Suprapubic skin (tissue), 4 donors: ENCODE measurements at regions not wholly inside any gene's neighbourhood (a gene's known extent, or its start where the extent isn't known, plus 50 kb on each side); places are given as distances from the start of the nearest gene placed in this dataset.

Experiments
- CTCF ChIP-seq, 2 donors: fragments of 200-600 bp in 1 of 2; fragments of 450-650 bp in 1 of 2; sonication (generic) in 1 of 2; IDR thresholded peaks; one replicate each; pipeline ENCODE4 v1.5.1; 2016 to 2019; ENCODE audit warnings: antibody characterized with exemption in 2 of 2, mild to moderate bottlenecking in 1 of 2, moderate library complexity in 1 of 2
- EP300 ChIP-seq: sonication (generic); formaldehyde crosslinking; IDR thresholded peaks from one replicate; pipeline ENCODE4 v1.6.1; 2017; ENCODE audit warnings: antibody characterized with exemption
- POLR2A ChIP-seq, 2 donors: fragments of 450-650 bp; IDR thresholded peaks; one replicate each; pipeline ENCODE4 v1.6.1; 2017; ENCODE audit warnings: antibody characterized with exemption in 2 of 2, mild to moderate bottlenecking in 2 of 2, moderate library complexity in 2 of 2
- POLR2AphosphoS5 ChIP-seq, 3 donors: sonication (generic); formaldehyde crosslinking; IDR thresholded peaks; one replicate each; pipeline ENCODE4 v1.6.1; 2017; ENCODE audit warnings: antibody characterized with exemption in 3 of 3

- no peak for TF ChIP-seq CTCF (IDR thresholded peaks at IDR 0.05)
- TF ChIP-seq EP300, result no peak
- TF ChIP-seq POLR2A (IDR thresholded peaks at IDR 0.05), result no peak
- TF ChIP-seq POLR2AphosphoS5 (IDR thresholded peaks at IDR 0.05), result no peak
Measured at GRCh38 chr18:23373570-23373969, 79.5 kb upstream of the RIOK3 start.
